ENCODE measurements at regions not wholly inside any gene's neighbourhood (a gene's known extent, or its start where the extent isn't known, plus 50 kb on each side); places are given as distances from the start of the nearest gene placed in this dataset.

GRCh38 chr14:65252482-65253255, 150.4 kb upstream of the MAX start:
- H3K4me3 ChIP-seq (ENCODE audit: insufficient read length, low read depth), result no peak overlapping the region
- H3K36me3 ChIP-seq (ENCODE audit: insufficient read depth, insufficient read length, low read length), result no peaks in the 10 kb centered on the region
- no peak overlapping the region for H3K9ac ChIP-seq (ENCODE audit: insufficient read length, low read depth)
- H3K9me3 ChIP-seq (ENCODE audit: insufficient read depth, low read length), result no peaks in the 10 kb centered on the region
- H3K27me3 ChIP-seq (ENCODE audit: insufficient read depth, insufficient read length), result no peaks in the 10 kb centered on the region
- H3K4me1 ChIP-seq (ENCODE audit: insufficient read depth, insufficient read length), result no peaks in the 10 kb centered on the region
- no peak for DNase-seq (ENCODE audit: low read depth, low spot score)
- TF ChIP-seq ZNF274 (IDR thresholded peaks at IDR 0.05; ENCODE audit: low read depth, low read length) (no peak), YY1 (IDR thresholded peaks at IDR 0.05; ENCODE audit: insufficient read depth, insufficient read length) (no peak), SUZ12 (IDR thresholded peaks at IDR 0.05; ENCODE audit: extremely low read depth, insufficient read depth, insufficient read length) (no peak)

- Histone ChIP-seq H3K4me3 (ENCODE audit: insufficient read length, low read depth) (no peak overlapping the region), H3K9me3 (ENCODE audit: insufficient read depth, low read length) (no peaks in the 10 kb centered on the region; the same call in 1 of the 2 replicates), H3K36me3 (ENCODE audit: insufficient read depth, insufficient read length, low read length) (no peaks in the 10 kb centered on the region), H3K4me1 (ENCODE audit: insufficient read depth, insufficient read length) (no peaks in the 10 kb centered on the region), H3K27me3 (ENCODE audit: insufficient read depth, insufficient read length) (no peaks in the 10 kb centered on the region), H3K9ac (ENCODE audit: insufficient read length, low read depth) (no peak overlapping the region)
- no peak for TF ChIP-seq ZNF274 (IDR thresholded peaks at IDR 0.05; ENCODE audit: low read depth, low read length)
- no peak for TF ChIP-seq SUZ12 (IDR thresholded peaks at IDR 0.05; ENCODE audit: extremely low read depth, insufficient read depth, insufficient read length)
- TF ChIP-seq YY1 (IDR thresholded peaks at IDR 0.05; ENCODE audit: insufficient read depth, insufficient read length), result no peak
- DNase-seq (ENCODE audit: low read depth, low spot score), result no peak
These were observed 152.8 kb upstream of the MAX start for GRCh38 chr14:65255029-65255545.

- no peaks in the 10 kb centered on the region for H3K27me3 ChIP-seq (ENCODE audit: insufficient read depth, insufficient read length)
- no peak for DNase-seq (ENCODE audit: low read depth, low spot score)
- H3K4me3 ChIP-seq (ENCODE audit: insufficient read length, low read depth), result no peak overlapping the region
- H3K36me3 ChIP-seq (ENCODE audit: insufficient read depth, insufficient read length, low read length), result no peaks in the 10 kb centered on the region
- TF ChIP-seq YY1 (IDR thresholded peaks at IDR 0.05; ENCODE audit: insufficient read depth, insufficient read length), result no peak
- TF ChIP-seq SUZ12 (IDR thresholded peaks at IDR 0.05; ENCODE audit: extremely low read depth, insufficient read depth, insufficient read length), result no peak
- TF ChIP-seq ZNF274 (IDR thresholded peaks at IDR 0.05; ENCODE audit: low read depth, low read length), result no peak
- H3K4me1 ChIP-seq (ENCODE audit: insufficient read depth, insufficient read length), result no peaks in the 10 kb centered on the region
- no peak overlapping the region for H3K9ac ChIP-seq (ENCODE audit: insufficient read length, low read depth)
- no peaks in the 10 kb centered on the region; the same call in 1 of the 2 replicates for H3K9me3 ChIP-seq (ENCODE audit: insufficient read depth, low read length)
These were observed 153.5 kb upstream of the MAX start for GRCh38 chr14:65255583-65256461.

- TF ChIP-seq SUZ12 (IDR thresholded peaks at IDR 0.05; ENCODE audit: extremely low read depth, insufficient read depth, insufficient read length), result no peak
- TF ChIP-seq ZNF274 (IDR thresholded peaks at IDR 0.05; ENCODE audit: low read depth, low read length), result no peak
- TF ChIP-seq YY1 (IDR thresholded peaks at IDR 0.05; ENCODE audit: insufficient read depth, insufficient read length), result no peak
- H3K36me3 ChIP-seq (ENCODE audit: insufficient read depth, insufficient read length, low read length), result no peaks in the 10 kb centered on the region
- H3K9ac ChIP-seq (ENCODE audit: insufficient read length, low read depth), result no peak overlapping the region
- DNase-seq (ENCODE audit: low read depth, low spot score), result no peak
- no peaks in the 10 kb centered on the region; the same call in 1 of the 2 replicates for H3K9me3 ChIP-seq (ENCODE audit: insufficient read depth, low read length)
- no peak overlapping the region for H3K4me3 ChIP-seq (ENCODE audit: insufficient read length, low read depth)
- no peaks in the 10 kb centered on the region for H3K27me3 ChIP-seq (ENCODE audit: insufficient read depth, insufficient read length)
- no peaks in the 10 kb centered on the region for H3K4me1 ChIP-seq (ENCODE audit: insufficient read depth, insufficient read length)
These were observed 154.4 kb upstream of the MAX start for GRCh38 chr14:65256714-65257113.

GRCh38 chr14:65257425-65257824, 155.1 kb upstream of the FUT8 start:
- no peak overlapping the region for H3K4me3 ChIP-seq (ENCODE audit: insufficient read length, low read depth)
- H3K36me3 ChIP-seq (ENCODE audit: insufficient read depth, insufficient read length, low read length), result no peaks in the 10 kb centered on the region
- H3K27me3 ChIP-seq (ENCODE audit: insufficient read depth, insufficient read length), result no peaks in the 10 kb centered on the region
- no peak overlapping the region for H3K9ac ChIP-seq (ENCODE audit: insufficient read length, low read depth)
- TF ChIP-seq ZNF274 (IDR thresholded peaks at IDR 0.05; ENCODE audit: low read depth, low read length) (no peak), YY1 (IDR thresholded peaks at IDR 0.05; ENCODE audit: insufficient read depth, insufficient read length) (no peak), SUZ12 (IDR thresholded peaks at IDR 0.05; ENCODE audit: extremely low read depth, insufficient read depth, insufficient read length) (no peak)
- H3K4me1 ChIP-seq (ENCODE audit: insufficient read depth, insufficient read length), result no peaks in the 10 kb centered on the region
- no peak for DNase-seq (ENCODE audit: low read depth, low spot score)
- no peaks in the 10 kb centered on the region; the same call in 1 of the 2 replicates for H3K9me3 ChIP-seq (ENCODE audit: insufficient read depth, low read length)

GRCh38 chr14:65258391-65258790, 154.1 kb upstream of the FUT8 start:
- Histone ChIP-seq H3K9ac (ENCODE audit: insufficient read length, low read depth) (no peak overlapping the region), H3K36me3 (ENCODE audit: insufficient read depth, insufficient read length, low read length) (no peaks in the 10 kb centered on the region), H3K4me3 (ENCODE audit: insufficient read length, low read depth) (no peak overlapping the region), H3K9me3 (ENCODE audit: insufficient read depth, low read length) (no peaks in the 10 kb centered on the region; the same call in 1 of the 2 replicates), H3K27me3 (ENCODE audit: insufficient read depth, insufficient read length) (no peaks in the 10 kb centered on the region), H3K4me1 (ENCODE audit: insufficient read depth, insufficient read length) (no peaks in the 10 kb centered on the region)
- TF ChIP-seq SUZ12 (IDR thresholded peaks at IDR 0.05; ENCODE audit: extremely low read depth, insufficient read depth, insufficient read length), result no peak
- TF ChIP-seq YY1 (IDR thresholded peaks at IDR 0.05; ENCODE audit: insufficient read depth, insufficient read length), result no peak
- no peak for TF ChIP-seq ZNF274 (IDR thresholded peaks at IDR 0.05; ENCODE audit: low read depth, low read length)
- no peak for DNase-seq (ENCODE audit: low read depth, low spot score)
